GM10266 (cell line): ENCODE measurements at regions not wholly inside any gene's neighbourhood (a gene's known extent, or its start where the extent isn't known, plus 50 kb on each side); places are given as distances from the start of the nearest gene placed in this dataset.

Experiments used
- DNase-seq: peaks from one replicate; pipeline ENCODE4 v3.0.0; 2012; ENCODE audit errors: extremely low spot score
- CTCF ChIP-seq: IDR thresholded peaks from 2 replicates; pipeline ENCODE4 v1.5.1; 2012; ENCODE audit warnings: mild to moderate bottlenecking, low read depth; ENCODE audit not compliant: control insufficient read depth, insufficient read depth; ENCODE audit errors: missing control alignments

- no peak for TF ChIP-seq CTCF
These were observed 517.2 kb downstream of the GBE1 start for GRCh38 chr3:81244231-81244630.

GRCh38 chr3:81242871-81243270 is 518.6 kb downstream of the GBE1 start:
- peak; percentile 39 for TF ChIP-seq CTCF
- no peak for DNase-seq

More at GRCh38 chr3:81244231-81244630, 517.2 kb downstream of the GBE1 start:
- DNase-seq, result no peak

GRCh38 chr3:81237181-81237580 is 524.3 kb downstream of the GBE1 start:
- no peak for DNase-seq

GRCh38 chr3:81218023-81218422 is 543.4 kb downstream of the GBE1 start:
- TF ChIP-seq CTCF, result peak; percentile 50
- DNase-seq, result no peak

More at GRCh38 chr3:81237181-81237580, 524.3 kb downstream of the GBE1 start:
- no peak for TF ChIP-seq CTCF

GRCh38 chr3:81217101-81217500 is 544.3 kb downstream of the GBE1 start:
- no peak for DNase-seq
- no peak for TF ChIP-seq CTCF

GRCh38 chr3:81216192-81216591 is 545.3 kb downstream of the GBE1 start:
- no peak for DNase-seq
- no peak for TF ChIP-seq CTCF

GRCh38 chr3:81214631-81215030 is 546.8 kb downstream of the GBE1 start:
- DNase-seq, result no peak
- TF ChIP-seq CTCF, result no peak

GRCh38 chr3:81199587-81199986 is 561.9 kb downstream of the GBE1 start:
- TF ChIP-seq CTCF, result no peak
- no peak for DNase-seq
